OCI-LY3 (cell line): ENCODE measurements at regions not wholly inside any gene's neighbourhood (a gene's known extent, or its start where the extent isn't known, plus 50 kb on each side); places are given as distances from the start of the nearest gene placed in this dataset.

Experiments
- H2AFZ ChIP-seq: fragments of 200-600, 300-600 bp; shearing (Covaris generic); 2 replicates; pipeline ENCODE4 v1.6.0; 2014; ENCODE audit warnings: antibody characterized with exemption, low read depth, low read length
- H3K27ac ChIP-seq: fragments of 200-600, 300-600 bp; sonication (generic); 2 replicates; pipeline ENCODE4 v1.5.1; 2014; ENCODE audit warnings: mild to moderate bottlenecking, low read length, moderate library complexity, mixed read lengths
- H3K27me3 ChIP-seq: fragments of 200-600, 300-600 bp; sonication (generic); 2 replicates; pipeline ENCODE4 v1.6.1; 2014; ENCODE audit warnings: low read depth, low read length, mixed read lengths
- H3K36me3 ChIP-seq: fragments of 200-600, 300-600 bp; sonication (generic); replicated peaks from 2 replicates; pipeline ENCODE3; 2014; ENCODE audit warnings: low read depth, low read length, mixed read lengths
- H3K4me1 ChIP-seq: fragments of 300-600, 200-600 bp; sonication (generic); 2 replicates; pipeline ENCODE4 v1.6.1; 2014; ENCODE audit warnings: low read length, mixed read lengths
- H3K4me2 ChIP-seq: fragments of 200-600, 300-600 bp; sonication (generic); 2 replicates; pipeline ENCODE4 v1.6.1; 2014; ENCODE audit warnings: low read length, mixed read lengths
- H3K4me3 ChIP-seq: fragments of 300-600, 200-600 bp; sonication (generic); 2 replicates; pipeline ENCODE4 v1.5.1; 2014; ENCODE audit warnings: antibody characterized with exemption, mild to moderate bottlenecking, low read length, moderate library complexity
- H3K79me2 ChIP-seq: fragments of 300-600, 200-600 bp; shearing (Covaris generic); 2 replicates; pipeline ENCODE4 v1.6.1; 2014; ENCODE audit warnings: mild to moderate bottlenecking, low read length, mixed read lengths
- H3K9ac ChIP-seq: fragments of 300-600, 200-600 bp; shearing (Covaris generic); 2 replicates; pipeline ENCODE4 v1.6.0; 2014; ENCODE audit warnings: mild to moderate bottlenecking, low read length, moderate library complexity
- H3K9me3 ChIP-seq: fragments of 200-600, 300-600 bp; shearing (Covaris generic); 2 replicates; pipeline ENCODE4 v1.6.1; 2014; ENCODE audit warnings: low read length, mixed read lengths; ENCODE audit not compliant: insufficient read depth
- H4K20me1 ChIP-seq: fragments of 200-600, 300-600 bp; sonication (generic); 2 replicates; pipeline ENCODE4 v1.6.1; 2016; ENCODE audit warnings: low read length, mixed read lengths; ENCODE audit not compliant: insufficient read depth
- CTCF ChIP-seq: fragments of 200-600, 300-600 bp; sonication (generic); IDR thresholded peaks from 2 replicates; pipeline ENCODE4 v1.5.1; 2014; ENCODE audit warnings: antibody characterized with exemption, low read length, low read depth
- EZH2phosphoT487 ChIP-seq: fragments of 200-600 bp; shearing (Covaris generic); IDR thresholded peaks from 2 replicates; pipeline ENCODE4 v1.6.1; 2018; ENCODE audit warnings: antibody characterized with exemption, mixed run types, low read depth

GRCh38 chr13:40210865-40211585 is 455.4 kb downstream of the FOXO1 start:
- no peak for TF ChIP-seq EZH2phosphoT487
- no peak for TF ChIP-seq CTCF
- peaks cover 47% of the 10 kb centered on the region for H3K4me1 ChIP-seq

GRCh38 chr13:40211586-40211968 is 454.9 kb downstream of the FOXO1 start:
- no peak overlapping the region for H3K9ac ChIP-seq
- no peak overlapping the region for H3K4me2 ChIP-seq
- H3K27me3 ChIP-seq = no peaks in the 10 kb centered on the region
- no peaks in the 10 kb centered on the region for H3K79me2 ChIP-seq
- peaks cover 42% of the 10 kb centered on the region for H3K4me1 ChIP-seq
- H4K20me1 ChIP-seq = no peaks in the 10 kb centered on the region
- no peak overlapping the region for H2AFZ ChIP-seq
- H3K4me3 ChIP-seq = no peak overlapping the region
- no peaks in the 10 kb centered on the region for H3K36me3 ChIP-seq
- H3K9me3 ChIP-seq = no peaks in the 10 kb centered on the region
- TF ChIP-seq CTCF = peak; percentile 32
- TF ChIP-seq EZH2phosphoT487 = no peak
- no peak overlapping the region for H3K27ac ChIP-seq

More at GRCh38 chr13:40210865-40211585, 455.4 kb downstream of the FOXO1 start:
- Histone ChIP-seq H3K9me3 (no peaks in the 10 kb centered on the region), H3K9ac (no peak overlapping the region), H4K20me1 (no peaks in the 10 kb centered on the region), H3K79me2 (no peaks in the 10 kb centered on the region), H3K4me2 (no peak overlapping the region), H3K4me3 (no peak overlapping the region), H3K27ac (no peak overlapping the region), H3K27me3 (no peaks in the 10 kb centered on the region), H3K36me3 (no peaks in the 10 kb centered on the region), H2AFZ (no peak overlapping the region)

GRCh38 chr13:40213779-40214178 is 452.7 kb downstream of the FOXO1 start:
- H3K36me3 ChIP-seq = no peaks in the 10 kb centered on the region
- H3K27ac ChIP-seq = no peak overlapping the region
- no peak overlapping the region for H3K4me2 ChIP-seq
- no peaks in the 10 kb centered on the region for H3K9me3 ChIP-seq
- H4K20me1 ChIP-seq = no peaks in the 10 kb centered on the region
- no peak overlapping the region for H3K4me3 ChIP-seq
- no peak overlapping the region for H3K9ac ChIP-seq
- H2AFZ ChIP-seq = no peak overlapping the region
- H3K27me3 ChIP-seq = no peaks in the 10 kb centered on the region
- no peaks in the 10 kb centered on the region for H3K79me2 ChIP-seq
- H3K4me1 ChIP-seq = peaks cover 29% of the 10 kb centered on the region
- TF ChIP-seq CTCF (no peak), EZH2phosphoT487 (no peak)

- no peak overlapping the region for H2AFZ ChIP-seq
- H3K4me3 ChIP-seq = no peak overlapping the region
- H3K36me3 ChIP-seq = no peaks in the 10 kb centered on the region
- H3K4me1 ChIP-seq = peaks cover 18% of the 10 kb centered on the region
- H3K79me2 ChIP-seq = no peaks in the 10 kb centered on the region
- no peak overlapping the region for H3K9ac ChIP-seq
- no peaks in the 10 kb centered on the region for H3K27me3 ChIP-seq
- TF ChIP-seq CTCF (no peak), EZH2phosphoT487 (no peak)
- H3K27ac ChIP-seq = no peak overlapping the region
- no peaks in the 10 kb centered on the region for H3K9me3 ChIP-seq
- no peaks in the 10 kb centered on the region for H4K20me1 ChIP-seq
- no peak overlapping the region for H3K4me2 ChIP-seq
Measured at GRCh38 chr13:40215311-40215710, 451.1 kb downstream of the FOXO1 start.
